ENCODE measurements at regions not wholly inside any gene's neighbourhood (a gene's known extent, or its start where the extent isn't known, plus 50 kb on each side); places are given as distances from the start of the nearest gene placed in this dataset.

- Histone ChIP-seq H3K79me2 (ENCODE audit: low read depth) (no peaks in the 10 kb centered on the region), H3K9ac (no peak overlapping the region), H3K9me3 (ENCODE audit: low read depth) (no peaks in the 10 kb centered on the region), H3K4me3 (no peak overlapping the region), H3K36me3 (no peaks in the 10 kb centered on the region), H4K20me1 (ENCODE audit: low read depth) (no peaks in the 10 kb centered on the region), H3F3A (ENCODE audit: low read depth) (no peaks in the 10 kb centered on the region), H3K4me2 (no peak overlapping the region), H2AFZ (replicated peaks) (no peak overlapping the region), H3K27ac (no peak overlapping the region), H3K27me3 (no peaks in the 10 kb centered on the region), H3K4me1 (no peaks in the 10 kb centered on the region)
- Mint-ChIP-seq H3K36me3 (no peaks in the 10 kb centered on the region), H3K4me1 (peaks cover 18% of the 10 kb centered on the region), H3K4me3 (peak overlapping the region; percentile 22), H3K27ac (no peak overlapping the region), H3K9me3 (no peaks in the 10 kb centered on the region), H3K27me3 (ENCODE audit: insufficient read depth, low read depth) (peaks cover 8% of the 10 kb centered on the region)
- TF ChIP-seq EZH2 (IDR thresholded peaks at IDR 0.05) (no peak), EZH2phosphoT487 (IDR thresholded peaks at IDR 0.05) (no peak), CTCF (IDR thresholded peaks at IDR 0.05) (no peak)
- no peak for DNase-seq (ENCODE audit: low spot score)
Observed at GRCh38 chr7:73974101-73974947, 53.6 kb upstream of the ELN start.

- no peak overlapping the region for H3K9ac ChIP-seq
- H3K9me3 ChIP-seq (ENCODE audit: low read depth): no peaks in the 10 kb centered on the region
- no peak overlapping the region for H3K4me2 ChIP-seq
- H4K20me1 ChIP-seq (ENCODE audit: low read depth): no peaks in the 10 kb centered on the region
- no peak for TF ChIP-seq EZH2phosphoT487 (IDR thresholded peaks at IDR 0.05)
- no peak for TF ChIP-seq CTCF (IDR thresholded peaks at IDR 0.05)
- TF ChIP-seq EZH2 (IDR thresholded peaks at IDR 0.05): no peak
- no peak overlapping the region for H3K4me3 ChIP-seq
- Mint-ChIP-seq H3K36me3 (no peaks in the 10 kb centered on the region), H3K9me3 (no peaks in the 10 kb centered on the region), H3K27me3 (ENCODE audit: insufficient read depth, low read depth) (peaks cover 5% of the 10 kb centered on the region), H3K4me3 (no peak overlapping the region), H3K4me1 (peaks cover 18% of the 10 kb centered on the region), H3K27ac (peak overlapping the region; percentile 58)
- no peaks in the 10 kb centered on the region for H3K4me1 ChIP-seq
- no peaks in the 10 kb centered on the region for H3F3A ChIP-seq (ENCODE audit: low read depth)
- H3K27ac ChIP-seq: no peak overlapping the region
- H2AFZ ChIP-seq (replicated peaks): no peak overlapping the region
- H3K27me3 ChIP-seq: no peaks in the 10 kb centered on the region
- H3K36me3 ChIP-seq: no peaks in the 10 kb centered on the region
- no peaks in the 10 kb centered on the region for H3K79me2 ChIP-seq (ENCODE audit: low read depth)
- DNase-seq (ENCODE audit: low spot score): no peak
Observed at GRCh38 chr7:73974948-73975926, 52.7 kb upstream of the ELN start.

- Histone ChIP-seq H2AFZ (replicated peaks) (peak overlapping the region; percentile 40), H3K27me3 (no peaks in the 10 kb centered on the region), H3K9me3 (ENCODE audit: low read depth) (no peaks in the 10 kb centered on the region), H3K9ac (no peak overlapping the region), H3K4me3 (no peak overlapping the region), H4K20me1 (ENCODE audit: low read depth) (no peaks in the 10 kb centered on the region), H3F3A (ENCODE audit: low read depth) (no peaks in the 10 kb centered on the region), H3K36me3 (no peaks in the 10 kb centered on the region), H3K27ac (no peak overlapping the region), H3K4me1 (peaks cover under 1% of the 10 kb centered on the region), H3K79me2 (ENCODE audit: low read depth) (no peaks in the 10 kb centered on the region), H3K4me2 (no peak overlapping the region)
- Mint-ChIP-seq H3K4me1 (peaks cover 22% of the 10 kb centered on the region), H3K27me3 (ENCODE audit: insufficient read depth, low read depth) (peaks cover 5% of the 10 kb centered on the region), H3K27ac (no peak overlapping the region), H3K4me3 (no peak overlapping the region), H3K9me3 (no peaks in the 10 kb centered on the region), H3K36me3 (no peaks in the 10 kb centered on the region)
- no peak for TF ChIP-seq EZH2phosphoT487 (IDR thresholded peaks at IDR 0.05)
- TF ChIP-seq CTCF (IDR thresholded peaks at IDR 0.05): no peak
- TF ChIP-seq EZH2 (IDR thresholded peaks at IDR 0.05): no peak
- no peak for DNase-seq (ENCODE audit: low spot score)
Observed at GRCh38 chr7:73976761-73977618, 51.0 kb upstream of the ELN start.
